ENCODE measurements at regions not wholly inside any gene's neighbourhood (a gene's known extent, or its start where the extent isn't known, plus 50 kb on each side); places are given as distances from the start of the nearest gene placed in this dataset.

DNA sequence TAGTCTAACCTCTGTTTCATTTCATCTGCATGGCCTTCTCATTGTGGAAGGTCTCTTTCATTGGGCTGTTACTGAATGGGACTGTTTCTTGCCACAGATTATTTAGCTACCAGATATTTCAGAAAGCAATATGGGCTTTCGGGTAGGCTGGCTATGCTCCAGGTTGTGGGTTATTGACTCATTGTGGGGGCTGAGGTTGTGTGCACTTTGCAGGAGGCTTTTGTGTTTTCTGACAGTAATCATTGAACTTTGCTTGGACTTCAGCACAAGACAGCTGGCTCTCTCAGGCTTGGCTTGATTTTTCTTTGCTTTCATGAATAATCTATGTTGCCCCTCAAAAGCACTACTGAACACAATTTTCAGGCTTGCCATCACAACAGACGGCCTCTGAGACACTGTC, 771.1 kb upstream of the TSPY4 start:
- TF ChIP-seq CTCF (IDR thresholded peaks at IDR 0.05) (no peak), ZFX (IDR thresholded peaks at IDR 0.05; ENCODE audit: borderline replicate concordance) (no peak)

All from 22Rv1 (cell line).